Activated CD4-positive, alpha-beta T cell treated with anti-CD3 and anti-CD28 coated beads for 36 hours (primary cell): ENCODE measurements at regions not wholly inside any gene's neighbourhood (a gene's known extent, or its start where the extent isn't known, plus 50 kb on each side); places are given as distances from the start of the nearest gene placed in this dataset.

Experiments used
- ATAC-seq: fragments of 200-7000 bp; cut with Tn5 transposase; one replicate; pipeline ENCODE4 v1.10.0; 2021; ENCODE audit warnings: mild to moderate bottlenecking, moderate library complexity
- CTCF ChIA-PET: fragments of 350-600 bp; sonication (Branson Sonifier 250); formaldehyde crosslinking; loops from one replicate; lab custom pipeline; 2021; ENCODE audit warnings: antibody characterized with exemption; lab: Charles Lee
- POLR2A ChIA-PET: fragments of 350-600 bp; sonication (Branson Sonifier 250); formaldehyde crosslinking; loops from one replicate; lab custom pipeline; 2021; ENCODE audit warnings: antibody characterized with exemption, inconsistent platforms; lab: Charles Lee
- DNase-seq: peaks from one replicate; pipeline ENCODE4 v3.0.0-alpha.2; 2020
- H3K27ac Mint-ChIP-seq: one replicate; pipeline ENCODE4 v1.8.0; 2021; ENCODE audit warnings: mixed read lengths
- H3K27me3 Mint-ChIP-seq: one replicate; pipeline ENCODE4 v1.8.0; 2021; ENCODE audit warnings: mixed read lengths
- H3K36me3 Mint-ChIP-seq: one replicate; pipeline ENCODE4 v1.8.0; 2021; ENCODE audit warnings: low read depth, mixed read lengths
- H3K4me1 Mint-ChIP-seq: one replicate; pipeline ENCODE4 v1.8.0; 2021; ENCODE audit warnings: mixed read lengths
- H3K4me3 Mint-ChIP-seq: one replicate; pipeline ENCODE4 v1.8.0; 2021; ENCODE audit warnings: mild to moderate bottlenecking, moderate library complexity, mixed read lengths
- H3K9me3 Mint-ChIP-seq: one replicate; pipeline ENCODE4 v1.8.0; 2021; ENCODE audit warnings: low read depth, mixed read lengths
- intact Hi-C, 2 experiments: fragments of 100-400 bp; cut with DNase I in 1 of 2; cut with micrococcal nuclease in 1 of 2; formaldehyde crosslinking; loops; one replicate each; pipeline versions ENCODE4 v1.14.2 to v1.15.1; 2022 to 2024; cut with DNase I, micrococcal nuclease

DNA sequence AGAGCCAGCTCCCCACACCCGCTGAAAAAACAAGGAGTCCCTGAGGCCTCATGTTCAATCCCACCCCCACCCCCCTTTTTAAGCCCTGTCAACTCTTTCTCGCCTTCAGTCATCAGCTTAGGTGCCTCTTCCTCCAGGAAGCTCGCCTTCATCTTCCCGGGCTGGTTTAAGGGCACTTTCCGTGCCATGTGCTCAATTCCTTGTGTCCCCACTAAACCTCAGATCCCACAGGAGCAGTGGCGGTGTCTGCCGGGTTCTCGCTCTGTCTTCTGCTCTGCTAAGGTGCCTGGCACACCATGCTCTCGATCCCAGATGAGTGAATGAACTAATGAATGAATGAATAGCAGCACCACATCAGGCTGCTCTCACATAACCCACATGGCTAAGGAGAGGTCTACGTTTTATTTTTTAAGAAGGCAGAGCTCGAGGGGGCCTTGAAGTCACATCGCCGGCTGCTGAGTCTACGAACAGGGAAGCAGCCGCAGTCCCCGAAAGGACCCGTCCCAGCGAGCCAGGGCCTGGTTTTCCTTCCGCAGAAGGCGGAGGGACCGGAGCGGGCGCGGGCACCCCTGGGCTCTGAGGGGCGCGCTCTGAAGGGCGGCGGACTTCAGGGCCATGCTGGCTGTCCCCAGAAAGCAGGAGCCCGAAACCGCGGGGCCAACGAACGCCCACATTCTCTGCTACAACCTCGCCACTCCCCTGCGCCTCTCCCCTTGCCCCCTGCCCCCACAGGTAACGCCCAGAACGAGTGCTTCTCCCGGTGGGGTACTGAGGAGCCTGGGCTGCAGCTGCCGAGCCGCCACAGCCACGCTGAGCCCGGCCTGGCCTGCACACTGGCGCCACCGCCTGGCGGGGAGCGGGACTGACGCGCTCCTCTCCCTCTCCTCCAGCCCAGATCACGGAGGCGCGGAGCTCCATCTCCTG, 73.4 kb upstream of the KCNMA1 start:
- Mint-ChIP-seq H3K36me3 (no peaks in the 10 kb centered on the region), H3K27me3 (peaks cover 17% of the 10 kb centered on the region), H3K4me3 (no peak overlapping the region), H3K27ac (peak overlapping the region; percentile 43), H3K4me1 (peaks cover 14% of the 10 kb centered on the region), H3K9me3 (no peaks in the 10 kb centered on the region)
- DNase-seq (peak; percentile 86), ATAC-seq (peak; percentile 96)
- POLR2A ChIA-PET = no interaction called here
- intact Hi-C loops = loop anchor here (1.0 to 10.0 kb wide), 5 partner anchors 66 to 1484 kb away; no protein-coding TSS in a partner anchor
- CTCF ChIA-PET = interaction anchor here (0.6 to 3.4 kb wide), 36 partner anchors 8 to 1018 kb away, joined by 3 to 19 read pairs (median 4); no protein-coding TSS in a partner anchor

DNA sequence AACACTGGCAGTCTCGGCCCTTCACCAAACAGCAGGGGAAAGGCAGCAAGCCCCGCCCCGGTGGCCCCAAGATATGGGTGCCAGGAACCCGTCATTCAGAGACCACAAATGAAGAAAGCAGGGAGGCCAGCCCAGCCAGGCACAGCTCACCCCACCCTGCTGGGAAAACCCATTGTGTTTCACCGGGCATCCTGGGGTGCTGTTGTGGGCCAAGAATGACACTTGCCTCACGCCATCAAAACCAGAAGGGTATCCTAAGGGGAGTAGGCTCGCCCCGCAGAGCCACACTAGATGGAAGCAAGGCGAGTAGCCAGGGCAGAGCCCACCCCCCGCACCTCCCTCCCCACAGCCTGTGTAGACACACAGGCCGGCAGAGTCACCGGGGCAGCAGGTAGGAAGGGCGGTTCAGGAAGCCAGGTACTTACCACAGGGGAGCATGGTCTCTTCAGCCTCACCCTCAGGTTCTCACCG, 72.5 kb upstream of the KCNMA1 start:
- POLR2A ChIA-PET = no interaction called here
- no peak overlapping the region for H3K27ac Mint-ChIP-seq
- H3K36me3 Mint-ChIP-seq = no peaks in the 10 kb centered on the region
- H3K9me3 Mint-ChIP-seq = no peaks in the 10 kb centered on the region
- DNase-seq = peak; percentile 44
- H3K4me3 Mint-ChIP-seq = no peak overlapping the region
- intact Hi-C loops = loop anchor here (2.0 to 10.0 kb wide), 3 partner anchors 65 to 1485 kb away; no protein-coding TSS in a partner anchor
- CTCF ChIA-PET = interaction anchor here (0.5 to 3.4 kb wide), 9 partner anchors 13 to 542 kb away, joined by 3 to 19 read pairs (median 4); no protein-coding TSS in a partner anchor
- peaks cover 14% of the 10 kb centered on the region for H3K4me1 Mint-ChIP-seq
- H3K27me3 Mint-ChIP-seq = peaks cover 17% of the 10 kb centered on the region
- ATAC-seq = peak; percentile 49

DNA sequence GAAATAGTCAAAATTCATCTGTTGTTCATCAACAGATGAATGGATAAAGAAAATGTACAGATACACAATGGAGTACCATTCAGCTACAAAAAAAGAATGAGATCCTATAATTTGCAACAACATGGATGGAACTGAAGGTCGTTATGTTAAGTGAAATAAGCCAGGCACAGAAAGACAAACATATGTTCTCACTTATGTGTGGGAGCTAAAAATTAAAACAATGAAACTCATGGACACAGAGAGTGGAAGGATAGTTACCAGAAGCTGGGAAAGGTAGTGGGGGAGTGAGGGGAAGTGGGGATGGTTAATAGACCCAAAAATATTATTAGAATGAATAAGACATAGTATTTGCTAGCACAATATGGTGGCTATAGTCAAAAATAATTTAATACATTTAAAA, 70.0 kb upstream of the KCNMA1 start:
- ATAC-seq = no peak
- no peak for DNase-seq
- H3K4me3 Mint-ChIP-seq = no peak overlapping the region
- POLR2A ChIA-PET = no interaction called here
- peaks cover 12% of the 10 kb centered on the region for H3K27me3 Mint-ChIP-seq
- peaks cover 14% of the 10 kb centered on the region for H3K4me1 Mint-ChIP-seq
- no peak overlapping the region for H3K27ac Mint-ChIP-seq
- intact Hi-C loops = no loop called here
- H3K9me3 Mint-ChIP-seq = no peaks in the 10 kb centered on the region
- CTCF ChIA-PET = interaction anchor here (0.7 kb wide), 1 partner anchor 16 kb away, joined by 3 read pairs; no protein-coding TSS in a partner anchor
- no peaks in the 10 kb centered on the region for H3K36me3 Mint-ChIP-seq

DNA sequence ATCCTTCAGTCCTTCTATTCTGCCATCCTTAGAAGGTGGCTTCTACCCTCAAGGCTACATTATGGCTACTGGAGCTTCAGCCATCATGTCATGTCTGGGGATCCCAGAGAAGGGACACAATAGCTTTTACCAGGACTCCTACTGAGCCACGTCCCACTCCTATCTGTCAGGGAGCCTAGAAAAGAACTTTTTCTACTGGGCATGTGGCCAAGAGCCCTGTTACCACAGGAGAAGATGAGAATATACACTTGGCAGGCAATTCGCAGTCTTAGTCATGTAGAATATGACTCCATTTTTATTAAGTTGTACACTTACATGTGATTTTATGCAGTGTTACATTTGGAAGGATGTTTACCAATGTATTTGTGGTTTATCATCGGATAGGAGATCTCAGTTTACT, 64.6 kb upstream of the KCNMA1 start:
- ATAC-seq = no peak
- ChIA-PET POLR2A (no interaction called here), CTCF (interaction anchor here (1.0 kb wide), 1 partner anchor 9 kb away, joined by 5 read pairs; no protein-coding TSS in a partner anchor)
- intact Hi-C loops = no loop called here
- Mint-ChIP-seq H3K27ac (no peak overlapping the region), H3K9me3 (no peaks in the 10 kb centered on the region), H3K4me3 (no peak overlapping the region), H3K27me3 (peaks cover 9% of the 10 kb centered on the region), H3K4me1 (no peaks in the 10 kb centered on the region), H3K36me3 (no peaks in the 10 kb centered on the region)
- DNase-seq = no peak

DNA sequence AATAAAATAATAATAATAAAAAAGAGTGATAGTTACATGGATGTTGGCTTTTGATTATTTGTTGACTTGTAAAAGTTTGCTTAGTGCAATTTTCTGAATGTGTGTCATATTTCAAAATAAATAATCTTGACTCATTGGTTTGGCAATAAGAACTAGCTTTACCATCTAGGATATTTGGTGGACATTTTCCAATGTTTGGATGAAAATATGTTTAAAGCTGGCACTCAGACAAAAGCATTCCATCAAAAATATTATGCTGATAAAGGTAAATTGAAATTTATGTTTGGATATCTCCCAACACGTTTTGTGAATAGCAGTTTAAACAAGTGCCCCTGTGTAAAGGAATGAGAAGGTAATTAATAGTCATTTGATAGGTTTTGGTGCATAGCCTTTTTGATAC, 62.5 kb upstream of the KCNMA1 start:
- Mint-ChIP-seq H3K27ac (no peak overlapping the region), H3K36me3 (no peaks in the 10 kb centered on the region), H3K9me3 (no peaks in the 10 kb centered on the region), H3K4me3 (no peak overlapping the region), H3K27me3 (peaks cover 16% of the 10 kb centered on the region), H3K4me1 (no peaks in the 10 kb centered on the region)
- ChIA-PET CTCF (interaction anchor here (1.5 kb wide), 2 partner anchors 12 to 18 kb away, joined by 3 to 11 read pairs; no protein-coding TSS in a partner anchor), POLR2A (no interaction called here)
- DNase-seq (no peak), ATAC-seq (no peak)
- intact Hi-C loops = no loop called here

DNA sequence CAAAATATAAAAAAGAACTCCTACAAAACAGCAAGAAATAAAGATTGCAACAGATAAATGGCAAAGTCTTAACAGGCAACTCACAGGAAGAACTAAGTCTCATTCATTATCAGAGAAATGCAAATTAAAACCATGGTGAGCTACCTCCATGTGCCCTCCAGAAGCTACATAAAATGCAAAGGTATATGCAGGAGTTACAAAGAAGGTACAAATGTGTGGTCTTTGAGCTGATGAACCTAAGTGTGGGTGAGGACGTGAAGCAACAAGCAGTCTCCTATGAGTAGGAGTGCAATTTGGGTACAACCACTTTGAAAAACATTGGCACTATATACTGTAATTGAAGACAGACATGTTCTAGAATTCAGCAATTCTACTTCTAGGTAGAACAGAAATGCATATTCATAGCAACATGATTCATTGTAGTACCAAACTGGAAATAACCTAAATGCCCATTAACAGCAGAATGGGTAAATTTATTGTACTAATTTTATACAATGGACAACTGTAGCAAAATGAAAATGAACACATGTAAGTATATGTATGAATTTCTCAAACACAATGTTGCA, 61.6 kb upstream of the KCNMA1 start:
- intact Hi-C loops = no loop called here
- H3K36me3 Mint-ChIP-seq = no peaks in the 10 kb centered on the region
- H3K27ac Mint-ChIP-seq = no peak overlapping the region
- no peak overlapping the region for H3K4me3 Mint-ChIP-seq
- H3K4me1 Mint-ChIP-seq = no peaks in the 10 kb centered on the region
- ChIA-PET CTCF (no interaction called here), POLR2A (no interaction called here)
- H3K9me3 Mint-ChIP-seq = no peaks in the 10 kb centered on the region
- no peak for DNase-seq
- H3K27me3 Mint-ChIP-seq = peaks cover 16% of the 10 kb centered on the region
- no peak for ATAC-seq

DNA sequence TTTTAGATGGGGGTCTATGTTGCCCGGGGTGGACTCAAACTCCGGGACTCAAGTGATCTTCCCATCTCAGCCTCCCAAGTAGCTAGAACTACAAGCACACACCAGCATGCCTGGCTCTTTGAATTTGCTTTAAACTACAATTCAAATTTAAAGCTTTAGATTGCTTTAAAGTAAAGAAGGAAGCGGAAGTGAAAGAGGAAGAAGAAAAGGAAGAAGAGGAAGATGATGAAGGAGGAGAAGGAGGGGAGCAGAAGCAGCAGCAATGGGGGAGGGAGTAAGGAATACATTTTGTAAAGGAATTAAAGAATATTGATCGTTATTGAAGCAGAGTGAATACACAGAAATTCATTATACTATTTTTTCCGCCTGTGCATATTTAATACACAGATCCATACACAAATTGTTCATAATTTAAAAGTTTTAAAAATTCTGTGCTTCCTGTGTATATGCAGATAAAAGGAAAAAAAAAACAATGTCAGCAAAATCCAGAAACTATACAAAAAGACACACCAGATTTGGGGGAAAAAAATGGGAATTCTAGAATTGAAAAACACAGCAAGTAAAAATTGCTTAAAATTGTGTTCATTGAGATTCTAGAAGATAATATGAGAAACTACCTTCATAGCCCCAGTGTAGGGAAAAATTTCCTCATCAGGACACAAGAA, 60.8 kb upstream of the KCNMA1 start:
- H3K4me3 Mint-ChIP-seq = no peak overlapping the region
- H3K27ac Mint-ChIP-seq = no peak overlapping the region
- no peaks in the 10 kb centered on the region for H3K36me3 Mint-ChIP-seq
- no peaks in the 10 kb centered on the region for H3K4me1 Mint-ChIP-seq
- H3K9me3 Mint-ChIP-seq = no peaks in the 10 kb centered on the region
- ChIA-PET POLR2A (no interaction called here), CTCF (no interaction called here)
- intact Hi-C loops = no loop called here
- ATAC-seq (no peak), DNase-seq (no peak)
- peaks cover 16% of the 10 kb centered on the region for H3K27me3 Mint-ChIP-seq

DNA sequence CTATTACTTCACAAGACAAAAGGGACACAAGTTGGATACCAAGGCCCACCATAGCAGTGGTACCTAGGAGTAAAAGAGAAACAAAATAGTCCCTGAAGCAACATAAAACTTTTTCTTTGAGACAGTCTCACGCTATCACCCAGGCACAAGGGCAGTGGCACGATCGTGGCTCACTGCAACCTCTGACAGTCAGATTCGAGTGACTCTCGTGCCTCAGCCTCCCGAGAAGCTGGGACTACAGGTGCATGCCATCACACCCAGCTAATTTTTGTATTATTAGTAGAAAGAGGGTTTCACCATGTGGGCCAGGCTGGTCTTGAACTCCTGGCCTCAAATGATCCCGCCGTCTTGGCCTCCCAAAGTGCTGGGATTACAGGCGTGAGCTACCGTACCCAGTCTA, 59.0 kb upstream of the KCNMA1 start:
- intact Hi-C loops = no loop called here
- no peak overlapping the region for H3K4me3 Mint-ChIP-seq
- no peaks in the 10 kb centered on the region for H3K36me3 Mint-ChIP-seq
- H3K9me3 Mint-ChIP-seq = no peaks in the 10 kb centered on the region
- ATAC-seq (no peak), DNase-seq (no peak)
- ChIA-PET POLR2A (no interaction called here), CTCF (interaction anchor here (0.9 kb wide), 1 partner anchor 14 kb away, joined by 4 read pairs; no protein-coding TSS in a partner anchor)
- H3K27me3 Mint-ChIP-seq = peaks cover 16% of the 10 kb centered on the region
- no peaks in the 10 kb centered on the region for H3K4me1 Mint-ChIP-seq
- H3K27ac Mint-ChIP-seq = no peak overlapping the region

DNA sequence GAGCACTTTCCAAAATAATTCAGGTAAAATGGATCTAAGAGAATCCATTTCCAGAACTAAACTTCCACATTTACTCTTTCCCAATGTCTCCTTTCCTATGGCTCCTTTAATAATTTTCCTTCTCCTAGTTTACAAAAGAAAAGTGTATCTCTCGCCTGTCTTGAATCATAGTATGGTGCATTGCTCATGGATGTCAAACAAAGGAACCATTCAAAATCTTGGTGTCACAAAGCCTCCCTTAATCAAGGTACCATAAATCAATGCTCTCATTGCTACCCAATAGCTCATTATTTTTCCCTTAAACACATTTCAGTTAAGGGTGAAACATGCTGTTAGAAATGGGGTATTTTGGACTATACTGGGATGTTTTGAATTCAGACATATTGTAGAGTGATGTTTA, 57.6 kb upstream of the KCNMA1 start:
- DNase-seq (no peak), ATAC-seq (no peak)
- Mint-ChIP-seq H3K27ac (no peak overlapping the region), H3K27me3 (peaks cover 16% of the 10 kb centered on the region), H3K9me3 (no peaks in the 10 kb centered on the region), H3K4me3 (no peak overlapping the region), H3K4me1 (no peaks in the 10 kb centered on the region), H3K36me3 (no peaks in the 10 kb centered on the region)
- ChIA-PET CTCF (interaction anchor here (1.4 kb wide), 1 partner anchor 16 kb away, joined by 6 read pairs; no protein-coding TSS in a partner anchor), POLR2A (no interaction called here)
- intact Hi-C loops = no loop called here

DNA sequence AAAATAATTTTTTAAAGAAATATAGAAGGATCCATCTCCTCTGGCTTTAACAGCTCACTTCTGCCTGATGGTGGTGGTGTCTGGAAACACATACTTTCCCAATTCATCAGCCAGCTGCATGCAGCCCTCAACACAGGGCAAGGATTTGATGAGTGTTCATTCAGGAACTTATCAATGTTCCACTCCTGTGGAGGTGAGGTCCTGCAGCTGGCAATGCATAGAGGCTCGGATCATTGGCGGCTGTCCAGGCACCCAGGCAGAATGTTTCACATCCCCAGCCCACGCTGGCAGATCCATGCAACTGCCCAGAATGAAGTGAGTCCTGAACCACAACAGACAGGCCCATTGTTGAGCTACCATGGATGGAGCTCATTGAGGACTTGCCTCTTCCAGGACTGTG, 55.2 kb upstream of the KCNMA1 start:
- H3K27ac Mint-ChIP-seq = no peak overlapping the region
- H3K9me3 Mint-ChIP-seq = no peaks in the 10 kb centered on the region
- no peaks in the 10 kb centered on the region for H3K36me3 Mint-ChIP-seq
- ChIA-PET CTCF (interaction anchor here (0.6 to 2.1 kb wide), 3 partner anchors 10 to 529 kb away, joined by 3 to 11 read pairs (median 5); no protein-coding TSS in a partner anchor), POLR2A (no interaction called here)
- DNase-seq (no peak), ATAC-seq (no peak)
- intact Hi-C loops = no loop called here
- H3K4me3 Mint-ChIP-seq = no peak overlapping the region
- H3K4me1 Mint-ChIP-seq = no peaks in the 10 kb centered on the region
- H3K27me3 Mint-ChIP-seq = peaks cover 14% of the 10 kb centered on the region

DNA sequence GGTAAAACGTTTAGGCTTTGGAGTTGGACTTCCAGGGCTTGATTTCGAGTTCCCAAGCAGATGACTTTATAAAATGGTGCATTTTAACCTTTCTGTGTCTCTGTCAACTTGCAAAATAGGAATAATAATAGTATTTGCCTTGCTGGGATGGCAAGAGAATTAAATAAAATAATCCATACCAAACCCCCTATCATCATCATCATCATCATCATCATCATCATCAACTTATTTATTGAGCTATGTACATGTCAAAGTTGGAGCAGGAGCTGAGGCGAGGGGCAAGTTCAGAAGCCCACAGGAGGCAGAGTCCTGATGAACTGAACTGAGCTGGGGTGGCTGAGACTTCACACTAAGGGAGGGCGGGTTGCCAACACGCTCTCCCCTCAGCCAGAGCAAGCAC, 51.7 kb upstream of the KCNMA1 start:
- no peak for DNase-seq
- Mint-ChIP-seq H3K9me3 (no peaks in the 10 kb centered on the region), H3K27me3 (peaks cover 11% of the 10 kb centered on the region), H3K27ac (no peak overlapping the region), H3K4me3 (no peak overlapping the region), H3K36me3 (no peaks in the 10 kb centered on the region), H3K4me1 (no peaks in the 10 kb centered on the region)
- ChIA-PET POLR2A (no interaction called here), CTCF (interaction anchor here (3.2 kb wide), 1 partner anchor 22 kb away, joined by 10 read pairs; no protein-coding TSS in a partner anchor)
- intact Hi-C loops = no loop called here
- no peak for ATAC-seq
